ENCODE measurements at regions not wholly inside any gene's neighbourhood (a gene's known extent, or its start where the extent isn't known, plus 50 kb on each side); places are given as distances from the start of the nearest gene placed in this dataset.

DNA sequence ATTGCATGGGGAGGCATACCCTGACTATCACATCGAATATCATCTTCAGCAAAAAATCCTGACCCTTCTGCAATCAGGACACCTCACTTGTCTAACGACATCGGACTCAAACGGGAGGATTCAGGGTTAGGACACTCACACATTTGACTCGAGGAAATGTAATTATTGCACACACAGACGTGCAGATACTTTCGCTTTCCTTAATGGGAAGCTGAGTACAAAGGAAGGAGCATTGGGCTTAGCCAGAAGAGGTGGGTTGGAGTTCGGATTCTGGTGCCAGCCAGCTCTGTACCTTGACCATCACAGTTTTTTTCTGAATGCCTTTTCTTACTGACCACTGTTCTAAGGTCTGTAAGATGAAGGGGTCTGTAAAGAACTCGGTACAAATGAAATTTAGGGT, 260.4 kb downstream of the GALC start:
- DNase-seq (ENCODE audit: low read depth, low spot score) = no peak

DNA sequence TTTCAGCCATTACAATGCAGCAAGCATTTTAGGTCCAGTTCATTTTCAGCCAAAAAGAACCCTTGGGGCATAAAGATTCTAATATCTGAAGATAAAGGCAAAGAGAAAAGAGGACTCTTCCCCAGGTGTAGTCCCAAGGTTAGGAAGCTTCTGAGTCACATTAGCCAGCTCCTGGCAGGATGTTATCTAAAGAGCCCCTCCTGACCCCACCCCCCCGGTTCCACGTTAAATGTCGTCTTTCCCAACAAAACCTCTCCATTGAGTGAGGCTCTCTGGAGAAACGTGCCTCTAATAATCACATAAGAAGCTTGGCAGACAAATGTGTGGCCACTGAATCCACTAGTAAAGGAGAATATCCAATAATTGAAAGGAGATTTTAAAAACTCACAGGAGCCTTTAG, 267.7 kb downstream of the GALC start:
- DNase-seq (ENCODE audit: low read depth, low spot score) = no peak

DNA sequence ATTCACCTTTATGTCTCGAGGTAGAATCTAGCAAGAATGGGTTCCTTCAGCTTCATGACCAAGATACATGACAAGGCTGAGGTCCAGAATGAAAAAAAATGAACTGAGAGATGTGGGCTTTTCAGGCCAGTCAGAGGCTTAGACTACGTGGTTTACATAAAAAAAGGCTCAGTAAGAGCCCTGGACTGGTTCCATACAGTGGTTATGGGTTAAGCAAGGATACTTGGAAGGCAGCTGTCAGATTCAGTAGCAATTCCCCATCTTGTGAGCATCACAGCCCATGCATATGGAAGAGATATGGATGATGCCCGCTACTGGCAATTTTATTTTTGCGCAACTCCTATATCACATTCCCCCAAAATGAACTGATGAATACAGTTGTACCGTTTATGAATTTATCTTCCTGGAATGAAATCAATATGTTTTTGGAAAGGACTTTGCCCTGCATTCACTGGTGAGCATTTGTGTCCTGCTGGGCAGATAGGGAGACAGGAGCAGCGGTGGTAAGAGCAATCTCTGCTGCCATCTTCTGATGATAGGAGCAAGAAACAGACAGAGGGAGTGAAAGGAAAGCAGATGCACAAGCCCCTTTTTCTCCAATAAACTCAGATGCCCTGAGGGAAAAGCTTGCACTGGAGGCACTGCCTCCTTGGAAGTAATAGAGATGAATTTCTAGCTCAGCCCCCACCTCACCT, 280.4 kb downstream of the GALC start:
- no peak for DNase-seq (ENCODE audit: low read depth, low spot score)

DNA sequence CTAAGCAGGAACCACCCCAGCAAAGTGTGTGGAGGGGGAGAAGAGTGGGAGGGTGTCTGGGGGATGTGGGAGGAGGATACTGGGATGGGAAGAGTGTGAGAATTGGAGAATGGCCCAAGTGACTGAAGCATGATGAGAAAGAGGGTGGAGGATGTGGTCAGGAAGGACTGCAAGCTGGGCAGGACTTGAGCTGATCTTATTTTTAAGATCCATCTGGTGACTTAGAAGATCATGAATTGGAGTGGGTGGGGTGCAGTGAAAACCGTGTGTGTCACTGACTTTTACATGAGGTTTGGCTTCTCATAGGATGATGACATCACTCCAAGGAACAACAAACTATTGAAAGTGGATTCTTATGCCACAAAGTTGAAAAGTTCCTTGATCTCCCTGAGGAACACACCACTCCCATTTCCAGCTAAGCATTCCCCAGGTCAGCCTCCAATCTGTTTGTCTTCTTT, 287.5 kb downstream of the GALC start:
- DNase-seq (ENCODE audit: low read depth, low spot score) = no peak

DNA sequence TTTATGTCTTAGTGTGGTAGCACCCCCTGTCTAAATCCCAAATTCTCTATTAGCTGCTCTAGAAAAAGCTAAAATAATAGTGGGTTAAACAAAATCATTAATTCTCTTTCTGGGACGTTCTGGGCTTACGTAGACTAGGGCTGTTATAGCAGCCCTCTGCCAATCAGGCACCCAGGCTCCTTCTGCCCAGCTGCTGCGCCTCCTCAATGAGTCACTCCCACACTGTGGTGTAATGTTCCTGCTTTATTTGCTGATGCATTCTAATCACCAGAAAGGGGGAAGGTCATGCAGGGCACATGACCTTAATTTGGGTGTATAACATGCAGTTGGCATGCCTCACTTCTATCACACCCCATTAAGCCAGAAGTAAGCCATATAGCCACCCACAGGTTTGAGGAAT, 294.5 kb downstream of the GALC start:
- no peak for DNase-seq (ENCODE audit: low read depth, low spot score)

DNA sequence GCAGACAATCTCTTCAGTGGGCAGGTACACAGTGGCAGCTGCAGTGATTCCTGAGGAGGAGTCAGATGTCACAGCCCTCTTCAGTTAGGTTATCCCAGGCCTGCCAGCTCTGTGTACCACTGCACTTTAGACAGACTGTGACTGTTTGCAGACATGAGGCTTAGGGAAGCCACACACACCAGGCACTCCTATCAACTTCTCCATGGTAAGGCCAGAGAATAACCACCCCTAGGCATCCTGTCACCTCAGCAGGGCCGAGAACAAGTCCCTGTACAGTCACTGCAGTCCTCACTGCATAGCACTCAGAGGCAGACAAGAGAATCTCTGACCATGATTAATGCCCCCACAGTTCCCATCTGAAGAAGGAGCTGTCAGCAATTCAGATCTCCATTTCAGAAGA, 296.5 kb downstream of the GALC start:
- DNase-seq (ENCODE audit: low read depth, low spot score) = no peak

DNA sequence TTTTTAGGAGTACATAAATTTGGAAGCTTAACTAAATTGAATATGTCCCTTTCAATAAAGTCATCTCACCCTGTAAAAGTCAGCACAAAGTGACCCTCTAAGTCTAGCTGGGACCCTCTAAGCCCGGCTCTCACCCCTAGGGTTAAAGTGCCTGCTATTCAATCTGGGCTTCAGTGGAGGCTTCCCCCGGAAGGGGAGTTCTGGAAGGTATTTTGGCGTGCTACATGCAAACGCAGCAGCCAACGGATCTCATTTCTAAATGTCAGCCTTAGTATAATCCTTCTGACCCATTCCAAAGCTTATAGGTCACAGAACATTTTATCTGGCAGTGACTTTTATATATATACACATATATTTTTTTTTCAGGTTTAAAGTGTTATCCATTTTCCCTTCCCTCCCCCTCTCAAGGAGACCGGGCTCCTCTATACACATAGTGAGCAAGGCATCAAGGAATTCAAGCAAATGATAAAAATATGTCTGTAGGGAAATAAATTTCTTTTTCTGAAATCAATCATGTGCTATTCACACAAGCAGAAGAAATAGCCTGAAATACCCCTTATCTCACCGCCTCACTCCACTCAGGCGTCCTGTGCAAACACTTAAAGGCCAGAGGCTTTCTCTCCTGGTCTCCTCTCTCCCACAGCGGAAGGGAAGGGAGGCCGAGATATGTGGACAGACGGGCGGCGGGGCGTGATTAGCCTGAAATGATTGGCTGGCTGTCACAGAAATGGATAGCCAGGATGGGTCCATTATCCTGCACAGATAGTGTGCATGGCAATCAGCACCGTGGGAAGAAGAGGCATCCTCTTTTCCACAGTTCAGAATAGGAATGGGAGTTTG, 301.7 kb downstream of the GALC start:
- no peak for DNase-seq (ENCODE audit: low read depth, low spot score)

DNA sequence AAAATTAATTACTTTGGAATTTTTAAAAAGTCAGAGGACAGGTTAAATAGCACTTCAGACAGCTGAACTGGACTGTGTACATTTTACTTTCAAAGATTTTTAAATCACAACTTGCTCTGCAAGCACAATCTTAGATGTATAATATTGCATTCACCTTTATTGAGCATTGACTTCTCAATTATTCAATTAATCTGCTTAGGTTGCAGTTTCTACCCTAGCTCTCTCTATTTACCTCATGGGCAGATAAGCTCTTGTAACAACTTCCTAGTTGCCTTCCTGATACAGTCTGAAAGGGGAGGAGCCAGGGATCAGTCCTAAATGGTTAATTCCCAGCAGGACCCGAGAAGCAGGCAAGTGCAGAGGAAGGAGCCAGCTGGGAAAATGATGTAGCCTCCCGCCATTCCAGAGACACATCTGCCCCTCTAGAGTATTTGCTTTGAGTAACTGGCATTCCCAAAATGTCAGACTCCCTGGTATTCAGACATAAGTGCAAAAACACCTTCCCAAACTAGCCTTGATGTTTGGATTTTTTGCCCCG, 302.8 kb downstream of the GALC start:
- DNase-seq (ENCODE audit: low read depth, low spot score) = no peak

DNA sequence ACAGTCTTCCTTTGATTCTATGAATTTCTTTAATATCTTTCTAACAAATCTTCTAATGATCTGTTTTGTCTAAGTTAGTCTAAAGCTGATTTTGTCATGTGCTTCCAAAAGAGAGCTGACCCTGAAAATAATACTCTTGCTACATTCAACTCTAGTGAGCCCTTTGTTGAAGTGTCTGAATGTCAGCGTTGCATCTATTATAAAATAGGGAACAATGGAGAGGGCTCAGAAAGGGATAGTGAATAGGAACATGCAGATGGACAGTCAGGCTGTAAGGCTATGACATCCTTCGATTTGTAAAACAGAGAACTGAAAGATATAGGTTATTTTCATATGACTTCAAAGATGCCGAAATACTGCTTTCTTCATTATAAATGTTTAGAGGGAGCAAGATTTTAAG, 304.5 kb downstream of the GALC start:
- no peak for DNase-seq (ENCODE audit: low read depth, low spot score)

DNA sequence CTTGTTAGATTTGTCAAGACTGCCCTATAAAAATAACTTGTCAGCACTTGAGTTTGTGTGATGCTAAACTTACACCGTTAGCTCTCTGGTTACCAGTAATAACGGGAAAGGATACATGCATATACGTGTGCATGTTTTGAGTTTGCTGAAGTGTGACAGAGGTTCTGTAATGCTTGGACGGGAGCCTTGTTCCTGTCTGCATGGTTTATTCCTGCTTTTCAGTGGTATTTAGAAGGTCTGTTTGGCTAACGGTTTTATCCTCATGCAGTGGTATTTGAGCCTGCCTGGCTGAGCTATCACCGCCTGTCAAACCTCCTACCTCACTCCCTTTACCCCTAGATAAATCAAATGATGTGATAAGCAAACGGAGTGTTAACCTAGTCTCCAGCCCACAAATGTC, 305.6 kb downstream of the GALC start:
- DNase-seq (ENCODE audit: low read depth, low spot score) = no peak

DNA sequence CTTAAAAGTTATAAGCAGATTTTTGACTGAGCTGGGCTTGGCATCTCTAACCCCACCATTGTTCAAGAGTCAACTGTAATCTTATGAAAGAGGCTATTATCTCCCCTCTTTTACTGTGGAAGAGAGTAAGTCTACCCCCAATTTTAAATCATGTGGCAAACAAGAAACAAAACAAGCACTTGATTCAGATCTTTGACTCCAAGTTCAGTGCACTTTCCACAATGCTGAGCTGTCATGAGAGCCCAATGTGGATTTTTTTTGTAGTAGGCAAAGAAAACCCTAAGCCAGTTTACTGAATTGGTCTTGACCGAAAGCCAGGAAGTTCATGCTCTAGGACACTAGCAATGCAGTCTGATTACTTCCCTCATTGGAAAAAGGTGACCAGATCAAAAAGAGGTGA, 306.2 kb downstream of the GALC start:
- DNase-seq (ENCODE audit: low read depth, low spot score) = no peak

DNA sequence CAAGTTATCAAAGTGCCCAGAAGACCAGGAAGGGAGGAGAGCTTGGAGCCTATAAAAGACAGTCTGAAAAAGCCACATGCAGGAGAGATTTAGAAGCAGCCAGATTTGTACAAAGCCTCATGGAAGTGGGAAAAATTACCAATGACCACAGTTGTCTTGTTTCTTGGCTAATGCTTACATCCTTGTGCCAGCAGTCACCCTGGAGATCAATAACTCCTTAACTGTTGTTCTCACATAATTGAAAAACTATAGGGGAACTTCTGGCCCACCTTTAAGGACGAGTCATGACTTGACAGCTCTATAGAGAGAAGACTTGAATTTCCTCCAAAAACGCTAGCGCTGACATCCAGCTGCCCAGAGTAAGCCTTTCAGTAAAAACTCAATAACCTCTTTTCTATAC, 313.1 kb downstream of the GALC start:
- no peak for DNase-seq (ENCODE audit: low read depth, low spot score)

DNA sequence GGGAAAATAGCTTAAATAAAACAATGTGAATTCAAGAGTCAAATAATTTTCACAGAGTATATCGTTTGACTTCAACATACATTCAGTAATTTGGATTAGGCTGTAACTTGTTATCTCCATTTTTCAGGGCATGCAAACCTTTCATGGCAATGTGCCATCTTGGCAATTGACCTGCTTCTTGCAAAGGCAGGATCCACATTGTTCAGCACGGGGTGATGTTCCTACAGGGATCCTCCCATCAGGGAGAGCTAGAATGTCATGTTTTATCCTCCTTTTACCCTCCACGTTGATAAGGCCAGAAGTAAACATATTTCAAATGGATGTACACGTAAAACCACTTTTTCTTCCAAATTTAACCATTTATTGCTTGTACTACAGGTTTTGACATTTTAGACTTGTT, 314.4 kb downstream of the GALC start:
- no peak for DNase-seq (ENCODE audit: low read depth, low spot score)

DNA sequence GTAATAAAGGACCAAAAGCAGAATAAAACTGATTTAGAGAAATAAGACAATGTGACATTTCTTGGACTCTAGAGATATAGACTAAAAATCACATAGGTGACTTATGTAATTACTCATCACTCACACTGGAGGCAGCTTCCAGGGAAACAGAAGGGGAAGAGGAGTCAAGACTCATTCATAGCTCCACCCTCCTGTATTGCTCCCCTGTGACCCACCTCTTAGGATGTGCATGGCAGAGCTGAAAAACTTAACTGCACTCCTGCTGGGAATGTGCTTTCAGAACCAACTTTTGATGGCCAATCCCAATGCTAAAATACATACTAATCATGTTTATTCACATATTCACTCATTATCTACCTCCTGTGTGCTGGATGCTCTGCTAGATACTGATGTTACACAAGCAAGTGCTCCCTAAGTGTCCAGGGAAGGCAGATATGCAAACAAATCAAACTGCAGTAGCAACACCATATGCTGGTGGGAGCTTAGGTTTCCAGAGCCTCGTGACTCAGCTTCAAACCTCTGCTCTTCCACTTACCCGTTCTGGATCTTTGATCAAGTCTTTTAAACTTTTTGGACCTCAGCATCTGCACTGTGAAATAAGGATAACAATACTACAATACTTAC, 316.1 kb downstream of the GALC start:
- no peak for DNase-seq (ENCODE audit: low read depth, low spot score)

DNA sequence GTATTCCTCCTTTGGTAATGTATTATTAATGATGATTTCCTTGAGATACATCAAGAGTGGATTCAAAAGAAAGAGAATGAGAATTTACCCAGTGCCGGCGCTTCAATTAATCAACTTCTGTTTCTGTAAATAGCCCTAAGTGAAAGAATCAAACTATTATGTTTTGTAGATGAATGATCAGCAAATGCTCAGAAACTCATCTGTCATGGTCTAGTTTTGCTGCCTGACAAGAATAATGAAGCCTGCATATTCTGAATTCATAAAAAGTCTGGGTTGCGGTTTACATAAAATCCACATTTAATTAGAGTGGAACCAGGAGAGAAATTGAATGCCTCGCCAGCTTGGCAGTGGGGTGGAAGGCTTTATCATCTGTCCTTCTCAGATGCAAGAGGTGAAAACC, 325.3 kb downstream of the GALC start:
- DNase-seq (ENCODE audit: low read depth, low spot score) = no peak

DNA sequence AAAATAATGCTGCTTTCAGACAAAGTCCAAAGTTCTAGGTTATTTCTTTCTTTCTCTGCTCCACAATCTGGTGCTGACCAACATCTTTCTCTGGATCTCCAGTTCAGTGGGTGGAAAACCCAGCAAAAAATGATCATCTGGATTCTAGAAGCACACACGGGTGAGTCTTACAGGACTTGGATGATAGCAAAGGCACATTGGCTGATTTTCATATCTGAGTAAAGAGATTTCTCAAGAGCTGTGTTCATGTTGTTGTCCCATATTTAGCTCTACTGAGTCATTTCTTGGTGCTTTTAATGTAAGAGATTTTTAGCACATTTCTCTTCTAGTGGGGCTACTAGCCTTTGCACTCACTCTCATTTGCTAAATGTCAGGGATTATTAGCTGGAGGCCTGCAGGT, 336.7 kb downstream of the GALC start:
- DNase-seq (ENCODE audit: low read depth, low spot score) = no peak

DNA sequence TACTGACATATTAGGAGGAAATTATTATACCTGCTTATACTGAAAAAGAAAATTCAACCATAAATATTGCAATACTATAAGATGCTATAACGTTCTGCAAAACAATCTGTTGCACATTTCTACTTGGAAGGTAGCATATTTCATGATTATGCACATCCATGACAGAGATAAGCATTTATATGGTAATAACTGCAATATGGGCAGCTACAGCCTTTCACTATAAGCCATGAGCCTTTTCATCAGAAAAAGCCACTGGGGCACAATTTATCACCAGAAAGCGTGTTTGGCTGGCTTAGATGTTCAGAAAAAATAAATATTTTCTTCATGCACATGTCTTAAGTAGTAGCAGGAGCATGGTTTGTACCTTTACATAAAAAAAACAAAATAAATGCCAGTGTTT, 340.7 kb downstream of the GALC start:
- DNase-seq (ENCODE audit: low read depth, low spot score) = no peak

DNA sequence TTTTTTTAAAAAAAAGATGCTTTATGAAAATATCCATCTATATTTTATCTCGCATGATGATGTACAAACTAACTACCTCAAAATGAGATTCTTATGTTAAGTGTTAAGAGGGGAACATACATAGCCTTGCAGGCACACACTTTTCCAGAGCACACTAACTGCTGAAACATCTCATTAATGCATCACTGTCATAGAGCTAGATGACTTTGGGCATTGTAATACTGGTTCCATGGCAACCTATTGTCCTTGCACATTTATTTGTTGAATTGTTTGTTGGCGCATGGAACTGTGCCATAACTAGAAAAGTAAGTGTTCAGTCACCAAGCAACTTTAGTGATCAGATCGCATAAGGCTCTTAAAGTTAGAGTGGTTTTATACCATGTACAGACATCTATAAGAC, 348.3 kb downstream of the GALC start:
- DNase-seq (ENCODE audit: low read depth, low spot score) = no peak

DNA sequence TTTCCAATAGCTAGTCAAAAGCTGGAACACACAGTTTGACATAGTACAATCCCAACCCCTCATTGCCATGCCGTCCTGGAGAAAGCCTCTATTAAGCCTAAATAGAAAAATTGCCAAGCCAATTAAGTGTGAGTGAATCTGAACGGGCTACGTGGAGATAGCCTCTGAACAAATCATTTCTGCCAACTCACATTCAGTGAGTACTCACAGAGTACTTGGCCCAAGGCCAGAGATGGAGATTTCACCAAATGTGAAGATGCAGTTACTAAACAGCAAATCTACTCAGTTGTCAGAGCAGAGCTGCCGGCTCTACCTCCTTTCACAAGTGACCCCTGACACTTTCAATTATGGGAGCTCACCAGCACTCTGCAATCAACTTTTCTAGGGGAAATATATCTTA, 350.0 kb downstream of the GALC start:
- no peak for DNase-seq (ENCODE audit: low read depth, low spot score)

DNA sequence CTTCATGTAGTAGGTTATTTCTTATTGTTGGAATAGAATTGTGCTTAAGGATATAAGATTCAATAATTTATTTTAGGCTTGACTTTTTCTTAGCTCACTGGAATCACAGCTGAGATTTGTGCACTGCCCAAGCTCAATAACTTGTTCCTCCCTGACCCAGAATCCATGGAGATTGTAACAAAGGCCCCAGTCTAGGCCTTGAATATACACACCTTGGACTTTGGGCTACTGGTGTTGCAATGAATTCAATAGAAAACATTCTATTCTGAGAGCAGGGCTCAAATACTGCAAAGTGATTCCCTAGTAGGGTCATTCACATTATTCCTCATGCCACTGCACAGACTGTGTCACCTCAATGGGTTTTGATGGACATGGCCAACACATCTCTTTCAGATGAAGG, 352.4 kb downstream of the GALC start:
- DNase-seq (ENCODE audit: low read depth, low spot score) = no peak

DNA sequence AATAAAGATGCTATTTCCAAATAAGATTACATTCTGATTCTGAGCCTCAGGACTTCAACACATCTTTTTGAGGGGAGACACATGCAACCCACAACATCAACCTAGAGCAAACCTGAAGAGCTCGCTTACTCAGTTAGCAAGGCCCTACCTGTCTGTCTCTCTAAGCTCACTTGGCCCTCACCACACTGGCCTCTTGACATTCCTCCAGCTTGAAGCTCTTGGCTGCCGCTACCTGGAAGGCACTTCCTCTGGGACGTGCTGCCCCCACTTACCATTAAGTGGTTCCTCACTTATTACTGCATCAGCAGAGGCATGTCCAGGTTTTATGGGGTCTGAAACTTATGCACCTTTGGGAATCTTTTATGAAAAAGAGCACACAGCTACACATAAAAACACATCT, 354.8 kb downstream of the GALC start:
- DNase-seq (ENCODE audit: low read depth, low spot score) = no peak

DNA sequence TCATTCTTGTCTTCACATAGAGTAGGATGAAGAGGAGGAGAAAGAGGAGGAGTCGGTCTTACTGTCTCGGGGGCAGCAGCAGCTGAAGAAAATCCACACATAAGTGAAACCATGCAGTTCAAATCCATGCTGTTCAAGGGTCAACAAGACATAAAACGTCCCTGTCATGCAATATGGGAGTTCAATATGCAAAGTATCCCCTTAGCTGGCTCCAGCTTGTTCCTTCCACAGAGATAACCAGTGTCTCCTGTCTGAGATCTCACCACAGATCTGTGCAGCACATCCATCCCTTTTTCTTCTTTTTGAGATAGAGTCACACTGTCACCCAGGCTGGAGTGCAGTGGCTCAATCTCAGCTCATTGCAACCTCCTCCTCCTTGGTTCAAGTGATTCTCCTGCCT, 357.5 kb downstream of the GALC start:
- no peak for DNase-seq (ENCODE audit: low read depth, low spot score)

DNA sequence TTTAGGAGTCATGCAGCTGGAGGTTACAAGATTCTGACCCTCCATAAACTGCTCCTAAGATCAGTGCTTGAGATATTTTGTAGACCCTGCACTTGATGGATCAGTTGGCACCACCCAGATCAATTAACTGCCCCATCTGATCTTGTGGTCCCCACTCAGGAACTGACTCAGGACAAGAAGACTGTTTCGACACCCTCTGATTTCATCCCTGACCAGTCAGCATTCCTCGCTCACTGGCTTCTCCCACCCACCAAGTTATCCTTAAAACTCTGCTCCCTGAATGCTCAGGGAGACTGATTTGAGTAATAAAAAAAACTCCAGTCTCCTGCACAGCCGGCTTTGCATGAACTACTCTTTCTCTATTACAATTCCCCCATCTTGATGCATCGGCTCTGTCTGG, 360.2 kb downstream of the GALC start:
- no peak for DNase-seq (ENCODE audit: low read depth, low spot score)

Data from activated CD4-positive, CD25-positive, alpha-beta regulatory T cell treated with anti-CD3 and anti-CD28 coated beads, Interleukin-2, amount 50 U/mL, for 16 hours (primary cell).